Ovary (tissue), 3 donors: ENCODE measurements at regions not wholly inside any gene's neighbourhood (a gene's known extent, or its start where the extent isn't known, plus 50 kb on each side); places are given as distances from the start of the nearest gene placed in this dataset.

Experiments
- CTCF ChIP-seq, 3 donors: fragments of 450-650 bp in 2 of 3; fragments of 200-600 bp in 1 of 3; IDR thresholded peaks; one replicate each; pipeline versions ENCODE4 v1.5.1 to v1.8.0; 2016 to 2022; ENCODE audit warnings: antibody characterized with exemption in 3 of 3, mild to moderate bottlenecking in 1 of 3
- EP300 ChIP-seq: sonication (generic); formaldehyde crosslinking; IDR thresholded peaks from one replicate; pipeline ENCODE4 v1.6.1; 2017; ENCODE audit warnings: antibody characterized with exemption
- POLR2A ChIP-seq: fragments of 450-650 bp; IDR thresholded peaks from one replicate; pipeline ENCODE4 v1.6.1; 2017; ENCODE audit warnings: antibody characterized with exemption, mild to moderate bottlenecking, moderate library complexity
- donor health status: DM: no; HTN: no; CAD: no.

- TF ChIP-seq POLR2A: no peak
- TF ChIP-seq CTCF (IDR thresholded peaks at IDR 0.05): no peak
- TF ChIP-seq EP300: no peak
Observed at GRCh38 chr4:32206756-32207155, 1486.6 kb downstream of the PCDH7 start.
